HCT116 (cell line): ENCODE measurements at regions not wholly inside any gene's neighbourhood (a gene's known extent, or its start where the extent isn't known, plus 50 kb on each side); places are given as distances from the start of the nearest gene placed in this dataset.

Experiments used
- ATAC-seq: fragments of 200-7000 bp; cut with Tn5 transposase; 2 replicates; pipeline ENCODE4 v1.9.1; 2020; ENCODE audit warnings: mild to moderate bottlenecking, moderate library complexity
- BruUV-seq: library from RNA; stranded (reverse); fragments of 400-500 nt; replicated peaks from 2 replicates; lab custom pipeline; 2021; lab: Mats Ljungman, UMichigan
- CTCF ChIA-PET: fragments of 300-600 bp; sonication (Branson Sonifier 250); formaldehyde crosslinking; loops from one replicate; lab custom pipeline; 2021; ENCODE audit warnings: antibody characterized with exemption; lab: Charles Lee
- POLR2A ChIA-PET: fragments of 300-600, 350-600 bp; sonication (Branson Sonifier 250); formaldehyde crosslinking; loops from one replicate; lab custom pipeline; 2021; ENCODE audit warnings: antibody characterized with exemption; lab: Charles Lee
- RAD21 ChIA-PET, 2 experiments: fragments of 300-600 bp; sonication (Branson Sonifier 250); formaldehyde crosslinking; loops; one replicate each; lab custom pipeline; 2023; ENCODE audit warnings: low total read pairs in 2 of 2; ENCODE audit not compliant: uncharacterized antibody in 2 of 2, unreplicated experiment in 2 of 2, low non-redundant PET in 1 of 2; lab: Charles Lee
- DNase-seq: peaks from one replicate; pipeline ENCODE4 v3.0.0-alpha.2; 2010; ENCODE audit warnings: low read depth, low spot score
- H2AFZ ChIP-seq: fragments of 200-600 bp; shearing (Covaris generic), sonication (generic); 2 replicates; pipeline ENCODE4 v1.6.1; 2017; ENCODE audit warnings: low read depth, mixed run types, mixed read lengths, antibody characterized with exemption, low read length; ENCODE audit not compliant: poor library complexity, severe bottlenecking
- H3K27ac ChIP-seq: 2 replicates; pipeline ENCODE4 v1.5.1; 2012; ENCODE audit warnings: low read depth, low read length
- H3K27me3 ChIP-seq: fragments of 200-600 bp; sonication (generic); 2 replicates; pipeline ENCODE4 v1.6.1; 2016; ENCODE audit warnings: mixed run types, low read length, mixed read lengths; ENCODE audit not compliant: insufficient read depth
- H3K36me3 ChIP-seq, 2 experiments: fragments of 200-500 bp in 1 of 2; fragments of 200-600 bp in 1 of 2; sonication (Bioruptor generic) in 1 of 2; sonication (generic) in 1 of 2; 2 replicates each; pipeline versions ENCODE4 v1.5.1 to v1.6.1; 2014 to 2016; ENCODE audit warnings: low read length in 2 of 2, inconsistent platforms in 1 of 2, mixed read lengths in 1 of 2, mixed run types in 1 of 2; ENCODE audit not compliant: insufficient read depth in 2 of 2, control insufficient read depth in 1 of 2
- H3K4me1 ChIP-seq, 2 experiments: fragments of 200-600 bp in 1 of 2; sonication (generic) in 1 of 2; 2 replicates each; pipeline versions ENCODE4 v1.5.1 to v1.6.1; 2012 to 2017; ENCODE audit warnings: low read length in 2 of 2, inconsistent platforms in 1 of 2, mild to moderate bottlenecking in 1 of 2, mixed read lengths in 1 of 2, mixed run types in 1 of 2, moderate library complexity in 1 of 2; ENCODE audit not compliant: insufficient read depth in 2 of 2, control insufficient read depth in 1 of 2
- H3K4me2 ChIP-seq: fragments of 200-600 bp; sonication (generic); 2 replicates; pipeline ENCODE4 v1.6.1; 2017; ENCODE audit warnings: mixed run types, low read length, mixed read lengths
- H3K4me3 ChIP-seq, 2 experiments: fragments of 200-600 bp in 1 of 2; sonication (generic) in 1 of 2; replicated peaks in 1 of 2; 2 replicates each; pipeline ENCODE4 v1.5.1; 2011 to 2016; ENCODE audit warnings: low read length in 2 of 2, control low read depth in 1 of 2, low read depth in 1 of 2, mild to moderate bottlenecking in 1 of 2, mixed read lengths in 1 of 2, mixed run types in 1 of 2
- H3K79me2 ChIP-seq: fragments of 200-600 bp; sonication (generic); 2 replicates; pipeline ENCODE4 v1.6.1; 2017; ENCODE audit warnings: mild to moderate bottlenecking, mixed run types, low read length, moderate library complexity, mixed read lengths; ENCODE audit not compliant: insufficient read depth
- H3K9ac ChIP-seq: fragments of 200-600 bp; sonication (generic); 2 replicates; pipeline ENCODE4 v1.6.1; 2016; ENCODE audit warnings: low read length, mixed read lengths
- H3K9me2 ChIP-seq: fragments of 200-600 bp; sonication (generic), shearing (Covaris generic); 2 replicates; pipeline ENCODE4 v1.6.1; 2017; ENCODE audit warnings: mixed run types, mild to moderate bottlenecking, moderate library complexity; ENCODE audit not compliant: insufficient read depth
- H3K9me3 ChIP-seq, 2 experiments: fragments of 200-500 bp in 1 of 2; fragments of 200-600 bp in 1 of 2; sonication (Bioruptor generic) in 1 of 2; sonication (generic) in 1 of 2; 2 replicates each; pipeline ENCODE4 v1.6.1; 2014 to 2017; ENCODE audit warnings: low read length in 2 of 2, mixed read lengths in 2 of 2, inconsistent platforms in 1 of 2, low read depth in 1 of 2, mild to moderate bottlenecking in 1 of 2, mixed run types in 1 of 2, moderate library complexity in 1 of 2; ENCODE audit not compliant: control insufficient read depth in 1 of 2, insufficient read depth in 1 of 2
- H4K20me1 ChIP-seq: fragments of 200-600 bp; sonication (generic), shearing (Covaris generic); 2 replicates; pipeline ENCODE4 v1.6.1; 2017; ENCODE audit warnings: mixed run types, mild to moderate bottlenecking, moderate library complexity; ENCODE audit not compliant: insufficient read depth
- CBX3 ChIP-seq: IDR thresholded peaks from 2 replicates; pipeline ENCODE4 v1.6.1; 2012; ENCODE audit warnings: low read depth
- CEBPB ChIP-seq: IDR thresholded peaks from 2 replicates; pipeline ENCODE4 v1.6.1; 2012; ENCODE audit warnings: low read depth
- CTCF ChIP-seq, 3 experiments: fragments of 200-600 bp in 1 of 3; sonication (generic) in 1 of 3; IDR thresholded peaks in 2 of 3; conservative IDR thresholded peaks in 1 of 3; 2 replicates each; pipeline ENCODE4 v1.5.1; 2012 to 2017; ENCODE audit warnings: low read depth in 2 of 3, low read length in 2 of 3, antibody characterized with exemption in 1 of 3, borderline replicate concordance in 1 of 3, control low read depth in 1 of 3, mild to moderate bottlenecking in 1 of 3, mixed read lengths in 1 of 3, mixed run types in 1 of 3, moderate library complexity in 1 of 3; ENCODE audit not compliant: insufficient read depth in 1 of 3
- EGR1 ChIP-seq: IDR thresholded peaks from 2 replicates; pipeline ENCODE4 v1.6.1; 2012; ENCODE audit warnings: low read depth
- JUND ChIP-seq: IDR thresholded peaks from 2 replicates; pipeline ENCODE4 v1.6.1; 2012
- POLR2A ChIP-seq: IDR thresholded peaks from 2 replicates; pipeline ENCODE4 v1.7.0; 2011; ENCODE audit warnings: borderline replicate concordance; ENCODE audit not compliant: insufficient read depth, insufficient read length; ENCODE audit errors: extremely low read depth
- POLR2AphosphoS5 ChIP-seq: IDR thresholded peaks from 2 replicates; pipeline ENCODE4 v1.6.1; 2011; ENCODE audit warnings: mild to moderate bottlenecking, low read depth, low read length, moderate library complexity
- RAD21 ChIP-seq: IDR thresholded peaks from 2 replicates; pipeline ENCODE4 v1.6.1; 2012; ENCODE audit warnings: low read depth, mild to moderate bottlenecking
- SIN3A ChIP-seq: IDR thresholded peaks from 2 replicates; pipeline ENCODE4 v1.6.1; 2012; ENCODE audit warnings: low read depth
- SP1 ChIP-seq: IDR thresholded peaks from 2 replicates; pipeline ENCODE4 v1.6.1; 2012; ENCODE audit warnings: low read depth
- SRF ChIP-seq: IDR thresholded peaks from 2 replicates; pipeline ENCODE4 v1.6.1; 2012; ENCODE audit warnings: low read depth
- ZBTB33 ChIP-seq: IDR thresholded peaks from 2 replicates; pipeline ENCODE4 v1.6.1; 2011; ENCODE audit warnings: mild to moderate bottlenecking, low read length, moderate library complexity; ENCODE audit not compliant: insufficient replicate concordance; ENCODE audit errors: extremely low read depth
- ZFX ChIP-seq: fragments of 450-650 bp; IDR thresholded peaks from 2 replicates; pipeline ENCODE4 v1.6.1; 2017
- ZNF274 ChIP-seq: fragments of 200-500 bp; sonication (Bioruptor generic); IDR thresholded peaks from 2 replicates; pipeline ENCODE4 v1.6.1; 2014; ENCODE audit warnings: mild to moderate bottlenecking, low read depth, low read length, inconsistent platforms
- intact Hi-C: fragments of 100-400 bp; cut with micrococcal nuclease; formaldehyde crosslinking; loops from 2 replicates; pipeline ENCODE4 v1.10.0; 2022

GRCh38 chr4:18635531-18635930 is 614.0 kb upstream of the LCORL start:
- ChIA-PET RAD21 (no interaction called here), CTCF (no interaction called here)
- Histone ChIP-seq H3K9ac (no peak overlapping the region), H3K79me2 (no peaks in the 10 kb centered on the region), H4K20me1 (no peaks in the 10 kb centered on the region), H3K9me2 (no peaks in the 10 kb centered on the region), H2AFZ (no peak overlapping the region), H3K4me1 (no peaks in the 10 kb centered on the region)
- DNase-seq, result no peak
- no TSS peak for BruUV-seq
- TF ChIP-seq EGR1, result no peak
- no peak for TF ChIP-seq POLR2AphosphoS5
- no peak for TF ChIP-seq SP1
- no peak for TF ChIP-seq ZNF274
- no peak for TF ChIP-seq JUND
- TF ChIP-seq CEBPB, result no peak
- no peak for TF ChIP-seq SIN3A
- TF ChIP-seq CTCF (IDR thresholded peaks at IDR 0.05 in 2 of 3, conservative IDR thresholded peaks at IDR 0.05 in 1 of 3; ENCODE audit: borderline replicate concordance in 1 of 3, insufficient read depth in 1 of 3, low read depth in 2 of 3, low read length in 2 of 3), result no peak
- no peak for TF ChIP-seq SRF
- no peak for TF ChIP-seq CBX3
- TF ChIP-seq ZBTB33, result no peak
- no peak for TF ChIP-seq RAD21
- TF ChIP-seq ZFX, result no peak
- no peak for TF ChIP-seq POLR2A
- TF ChIP-seq, all 23 proteins: peak for 0
- H3K4me3 ChIP-seq, result no peak overlapping the region
- intact Hi-C loops, result no loop called here
- H3K36me3 ChIP-seq, result no peaks in the 10 kb centered on the region
- no peaks in the 10 kb centered on the region for H3K9me3 ChIP-seq
- no peak overlapping the region for H3K4me2 ChIP-seq
- H3K27ac ChIP-seq, result no peak overlapping the region
- ATAC-seq, result no peak
- peaks cover 11% of the 10 kb centered on the region; the same call in 1 of the 2 replicates for H3K27me3 ChIP-seq
- POLR2A ChIA-PET, result no interaction called here
